OCI-LY3 (cell line): ENCODE measurements at regions not wholly inside any gene's neighbourhood (a gene's known extent, or its start where the extent isn't known, plus 50 kb on each side); places are given as distances from the start of the nearest gene placed in this dataset.

ENCODE experiments used
- CTCF ChIP-seq: fragments of 200-600, 300-600 bp; sonication (generic); IDR thresholded peaks from 2 replicates; pipeline ENCODE4 v1.5.1; 2014; ENCODE audit warnings: antibody characterized with exemption, low read length, low read depth
- EZH2phosphoT487 ChIP-seq: fragments of 200-600 bp; shearing (Covaris generic); IDR thresholded peaks from 2 replicates; pipeline ENCODE4 v1.6.1; 2018; ENCODE audit warnings: antibody characterized with exemption, mixed run types, low read depth

GRCh38 chr4:152176627-152177214, 359.2 kb downstream of the FBXW7 start:
- no peak for TF ChIP-seq CTCF
- TF ChIP-seq EZH2phosphoT487 = no peak
